GM23248 (cell line): ENCODE measurements at regions not wholly inside any gene's neighbourhood (a gene's known extent, or its start where the extent isn't known, plus 50 kb on each side); places are given as distances from the start of the nearest gene placed in this dataset.

Experiments used
- DNase-seq: peaks from one replicate; pipeline ENCODE4 v3.0.0-alpha.2; 2015
- H2AFZ ChIP-seq: fragments of 200-600 bp; sonication (generic); 2 replicates; pipeline ENCODE4 v1.6.1; 2016; ENCODE audit warnings: antibody characterized with exemption
- H3F3A ChIP-seq: fragments of 200-600 bp; sonication (generic); 2 replicates; pipeline ENCODE4 v1.6.1; 2016; ENCODE audit warnings: mild to moderate bottlenecking, antibody characterized with exemption, mixed run types; ENCODE audit not compliant: insufficient read depth
- H3K27ac ChIP-seq: fragments of 200-600 bp; sonication (generic); 2 replicates; pipeline ENCODE4 v1.5.1; 2016; ENCODE audit warnings: mild to moderate bottlenecking
- H3K27me3 ChIP-seq: fragments of 200-600 bp; sonication (generic); replicated peaks from 2 replicates; pipeline ENCODE4 v1.6.1; 2016; ENCODE audit warnings: mild to moderate bottlenecking; ENCODE audit not compliant: insufficient read depth
- H3K36me3 ChIP-seq: fragments of 200-600 bp; sonication (generic); 2 replicates; pipeline ENCODE4 v1.6.1; 2016; ENCODE audit warnings: low read depth, mild to moderate bottlenecking
- H3K4me1 ChIP-seq: fragments of 200-600 bp; sonication (generic); 2 replicates; pipeline ENCODE4 v1.6.1; 2016; ENCODE audit warnings: mild to moderate bottlenecking; ENCODE audit not compliant: insufficient read depth
- H3K4me2 ChIP-seq: fragments of 200-600 bp; sonication (generic); one replicate; pipeline ENCODE4 v1.6.1; 2016; ENCODE audit warnings: mild to moderate bottlenecking; ENCODE audit not compliant: unreplicated experiment
- H3K4me3 ChIP-seq: fragments of 200-600 bp; sonication (generic); 2 replicates; pipeline ENCODE4 v1.5.1; 2016; ENCODE audit warnings: mild to moderate bottlenecking
- H3K79me2 ChIP-seq: fragments of 200-600 bp; sonication (generic); 2 replicates; pipeline ENCODE4 v1.6.1; 2016; ENCODE audit warnings: mild to moderate bottlenecking; ENCODE audit not compliant: insufficient read depth
- H3K9ac ChIP-seq: fragments of 200-600 bp; sonication (generic); 2 replicates; pipeline ENCODE4 v1.6.1; 2016; ENCODE audit warnings: mild to moderate bottlenecking
- H3K9me2 ChIP-seq: fragments of 200-600 bp; sonication (generic); 2 replicates; pipeline ENCODE4 v1.6.1; 2016; ENCODE audit warnings: mixed run types, mild to moderate bottlenecking, moderate library complexity; ENCODE audit not compliant: insufficient read depth
- H3K9me3 ChIP-seq: fragments of 200-600 bp; sonication (generic); one replicate; pipeline ENCODE4 v1.6.1; 2017; ENCODE audit warnings: low read depth
- H4K20me1 ChIP-seq: fragments of 200-600 bp; sonication (generic); 2 replicates; pipeline ENCODE4 v1.6.0; 2016; ENCODE audit not compliant: insufficient read depth
- EZH2 ChIP-seq: fragments of 200-600 bp; sonication (generic); IDR thresholded peaks from 2 replicates; pipeline ENCODE4 v1.6.1; 2018; ENCODE audit warnings: antibody characterized with exemption, mild to moderate bottlenecking; ENCODE audit not compliant: insufficient read depth, poor library complexity, severe bottlenecking
- EZH2phosphoT487 ChIP-seq: fragments of 200-600 bp; sonication (generic); IDR thresholded peaks from 2 replicates; pipeline ENCODE4 v1.6.1; 2018; ENCODE audit warnings: antibody characterized with exemption, moderate library complexity, mild to moderate bottlenecking, low read depth; ENCODE audit not compliant: insufficient read depth
- WGBS, 2 experiments: methylation state at CpG; one replicate each; pipeline ENCODE4 v1.1.6; 2015 to 2017; ENCODE audit warnings: low lambda C conversion rate in 2 of 2, low coverage in 1 of 2; ENCODE audit errors: missing lambda C conversion rate in 2 of 2; 5-methylcytosine and 5-hydroxymethylcytosine counted together
- in situ Hi-C: fragments of 300-500 bp; cut with MboI; formaldehyde crosslinking; loops from 2 replicates; pipeline ENCODE4 v1.15.0; 2020

DNA sequence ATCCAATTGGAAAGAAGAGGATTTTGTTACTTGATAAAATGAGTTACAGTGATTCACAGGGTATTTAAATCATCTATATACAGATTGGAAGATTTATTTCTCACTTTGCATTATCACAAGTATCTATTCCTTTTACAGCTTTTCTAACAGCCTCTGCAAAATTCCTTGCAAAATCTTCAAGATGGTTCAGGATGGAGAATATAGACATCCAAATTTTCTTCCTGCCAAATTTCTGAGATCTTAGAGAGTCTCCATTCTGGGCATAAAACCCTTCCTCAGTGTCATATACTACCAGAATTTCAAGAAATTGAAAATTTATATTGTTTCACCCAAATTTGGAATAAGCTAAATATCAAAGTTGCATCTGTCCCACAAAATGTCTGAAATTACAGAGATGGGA is 259.1 kb upstream of the FAM174A start:
- no peak for DNase-seq
- H2AFZ ChIP-seq, result no peak overlapping the region
- no peaks in the 10 kb centered on the region for H3K9me2 ChIP-seq
- no peaks in the 10 kb centered on the region for H3K79me2 ChIP-seq
- H4K20me1 ChIP-seq, result no peaks in the 10 kb centered on the region
- no peaks in the 10 kb centered on the region for H3K9me3 ChIP-seq
- in situ Hi-C loops, result no loop called here
- H3K36me3 ChIP-seq, result no peaks in the 10 kb centered on the region
- no peaks in the 10 kb centered on the region for H3F3A ChIP-seq
- H3K27ac ChIP-seq, result no peak overlapping the region
- H3K27me3 ChIP-seq, result no peaks in the 10 kb centered on the region
- TF ChIP-seq EZH2, result no peak
- TF ChIP-seq EZH2phosphoT487, result no peak
- H3K4me2 ChIP-seq, result no peak overlapping the region
- H3K4me3 ChIP-seq, result no peak overlapping the region
- H3K9ac ChIP-seq, result no peak overlapping the region
- H3K4me1 ChIP-seq, result no peaks in the 10 kb centered on the region

DNA sequence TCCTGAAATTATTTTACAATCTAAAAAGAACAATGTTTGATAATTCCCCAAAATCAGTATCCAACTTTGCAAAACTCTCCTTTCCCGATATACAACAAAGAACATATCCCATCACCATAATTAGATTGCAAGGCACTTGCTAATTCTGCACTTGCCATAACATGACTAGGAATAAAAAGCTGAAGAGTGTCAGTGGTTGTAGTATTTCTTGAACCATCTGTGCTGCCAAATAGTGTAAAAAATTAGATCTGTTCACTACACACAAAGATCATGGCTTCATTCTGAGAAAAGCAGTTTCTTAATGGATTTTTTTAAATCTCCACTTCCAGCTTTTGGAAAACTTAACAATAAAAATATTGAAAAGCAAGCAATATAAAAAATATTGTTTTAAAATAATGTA is 259.5 kb upstream of the FAM174A start:
- Histone ChIP-seq H3K9me3 (no peaks in the 10 kb centered on the region), H2AFZ (no peak overlapping the region), H3K36me3 (no peaks in the 10 kb centered on the region), H3K9ac (no peak overlapping the region), H3K79me2 (no peaks in the 10 kb centered on the region), H3K27me3 (no peaks in the 10 kb centered on the region), H3K27ac (no peak overlapping the region), H3K4me1 (no peaks in the 10 kb centered on the region), H4K20me1 (no peaks in the 10 kb centered on the region), H3K9me2 (no peaks in the 10 kb centered on the region), H3K4me2 (no peak overlapping the region), H3F3A (no peaks in the 10 kb centered on the region), H3K4me3 (no peak overlapping the region)
- in situ Hi-C loops, result no loop called here
- WGBS, 2 experiments, result 0 to 3% methylated on average over 1 of the region's 1 CpG
- TF ChIP-seq EZH2phosphoT487, result no peak
- no peak for TF ChIP-seq EZH2
- no peak for DNase-seq

DNA sequence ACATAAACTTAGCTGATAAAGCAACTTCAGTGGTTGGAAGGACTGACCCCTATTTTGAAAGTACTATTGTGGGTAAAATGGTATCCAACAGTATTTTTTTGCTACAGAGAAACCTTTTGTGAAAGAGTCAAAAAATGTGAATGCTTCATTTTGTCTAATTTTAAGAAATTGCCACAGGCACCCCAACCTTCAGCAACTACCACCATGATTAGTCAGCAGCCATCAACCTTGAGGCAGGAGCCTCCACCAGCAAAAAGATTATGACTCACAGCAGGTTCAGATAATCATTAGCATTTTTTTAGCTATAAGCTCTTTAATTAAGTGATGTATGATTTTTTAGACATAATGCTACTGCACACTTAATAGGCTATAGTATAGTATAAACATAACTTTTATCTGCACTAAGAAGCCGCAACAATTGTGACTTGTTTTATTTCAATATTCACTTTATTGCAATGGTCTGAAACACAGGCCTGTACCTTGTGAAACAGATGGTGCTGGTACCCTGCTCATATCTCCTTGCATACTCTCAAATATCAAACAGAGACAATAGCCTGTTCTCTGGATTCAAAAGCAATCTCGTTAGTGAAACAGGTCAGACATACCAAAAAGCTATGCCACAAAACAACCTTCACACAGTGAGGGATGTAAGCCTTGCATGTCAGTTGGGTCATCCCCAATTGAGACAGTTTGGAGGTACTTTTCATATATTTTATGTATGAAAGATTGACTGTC is 261.2 kb upstream of the FAM174A start:
- Histone ChIP-seq H3K9me3 (no peaks in the 10 kb centered on the region), H3F3A (no peaks in the 10 kb centered on the region), H3K36me3 (no peaks in the 10 kb centered on the region), H4K20me1 (no peaks in the 10 kb centered on the region), H3K9ac (no peak overlapping the region), H3K4me3 (no peak overlapping the region), H3K9me2 (no peaks in the 10 kb centered on the region), H3K4me1 (no peaks in the 10 kb centered on the region), H3K79me2 (no peaks in the 10 kb centered on the region), H2AFZ (no peak overlapping the region), H3K27me3 (no peaks in the 10 kb centered on the region), H3K4me2 (no peak overlapping the region), H3K27ac (no peak overlapping the region)
- TF ChIP-seq EZH2phosphoT487, result no peak
- TF ChIP-seq EZH2, result no peak
- in situ Hi-C loops, result no loop called here
- 23 to 27% methylated on average over 2 of the region's 2 CpGs for WGBS, 2 experiments
- DNase-seq, result no peak

DNA sequence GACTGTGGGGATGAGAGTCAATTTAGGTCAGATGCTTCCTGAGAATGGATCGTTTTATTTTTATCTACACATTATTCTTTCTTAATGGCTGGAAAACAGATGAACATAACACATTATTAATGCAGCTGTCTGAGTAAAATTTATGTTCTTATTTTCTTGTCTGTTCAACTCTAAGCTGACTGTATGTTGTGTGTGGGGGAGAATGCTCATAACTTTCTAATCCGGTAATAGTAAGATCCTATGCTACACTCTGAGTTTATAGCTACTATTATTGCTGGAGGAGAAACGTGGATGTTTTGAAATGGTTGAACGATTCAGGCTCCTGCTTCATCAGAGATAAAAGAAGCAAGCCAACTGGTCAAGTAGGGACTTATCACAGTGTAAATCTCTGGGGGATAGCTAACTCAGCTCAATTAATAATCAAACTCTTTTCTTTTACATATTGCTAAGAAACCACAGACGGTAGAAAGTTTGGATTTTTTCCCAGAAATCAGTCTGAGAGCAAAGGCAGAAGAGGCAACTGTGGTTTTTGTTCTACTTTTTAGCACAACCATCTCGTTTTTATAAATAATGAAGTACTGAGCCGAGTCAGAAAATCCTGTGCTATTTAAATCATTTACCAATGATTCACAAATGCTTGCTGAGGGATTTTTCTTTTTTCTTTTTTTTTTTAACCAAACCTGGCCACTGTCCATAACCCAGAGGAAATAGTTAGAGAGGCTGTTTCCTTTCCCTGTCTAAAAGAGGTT is 265.0 kb upstream of the FAM174A start:
- Histone ChIP-seq H3K9ac (no peak overlapping the region), H3K4me3 (no peak overlapping the region), H2AFZ (no peak overlapping the region), H3K4me2 (no peak overlapping the region), H3K36me3 (no peaks in the 10 kb centered on the region), H3K9me3 (no peaks in the 10 kb centered on the region), H3K27me3 (no peaks in the 10 kb centered on the region), H3K4me1 (no peaks in the 10 kb centered on the region), H4K20me1 (no peaks in the 10 kb centered on the region), H3K9me2 (no peaks in the 10 kb centered on the region), H3F3A (no peaks in the 10 kb centered on the region), H3K79me2 (no peaks in the 10 kb centered on the region), H3K27ac (no peak overlapping the region)
- in situ Hi-C loops, result no loop called here
- TF ChIP-seq EZH2 (no peak), EZH2phosphoT487 (no peak)
- DNase-seq, result no peak
- 1 to 3% methylated on average over 7 of the region's 7 CpGs for WGBS, 2 experiments
